Astrocyte (in vitro differentiated cells and primary cell): ENCODE measurements at regions not wholly inside any gene's neighbourhood (a gene's known extent, or its start where the extent isn't known, plus 50 kb on each side); places are given as distances from the start of the nearest gene placed in this dataset.
A peak's percentile ranks its signal among the peaks of the same experiment; 100 is the strongest.

Experiments used
- DNase-seq: peaks from one replicate; pipeline ENCODE4 v3.0.0-alpha.2; 2010; ENCODE audit warnings: low read depth
- FAIRE-seq: peaks from 2 replicates; lab custom pipeline; 2011; peaks lifted over from hg19 to GRCh38; lab: Jason Lieb, UNC
- H2AFZ ChIP-seq: 2 replicates; pipeline ENCODE4 v1.6.0; 2012; ENCODE audit warnings: low read depth, low read length, inconsistent platforms
- H3K27ac ChIP-seq: 2 replicates; pipeline ENCODE4 v1.5.1; 2011; ENCODE audit warnings: low read depth, low read length, inconsistent platforms
- H3K27me3 ChIP-seq: 2 replicates; pipeline ENCODE4 v1.6.0; 2011; ENCODE audit warnings: low read length, inconsistent platforms; ENCODE audit not compliant: insufficient read depth
- H3K36me3 ChIP-seq: 2 replicates; pipeline ENCODE4 v1.5.1; 2011; ENCODE audit warnings: low read length, inconsistent platforms; ENCODE audit not compliant: insufficient read depth
- H3K4me1 ChIP-seq: 2 replicates; pipeline ENCODE4 v1.5.1; 2011; ENCODE audit warnings: low read length, inconsistent platforms; ENCODE audit not compliant: insufficient read depth
- H3K4me2 ChIP-seq: 2 replicates; pipeline ENCODE4 v1.6.0; 2012; ENCODE audit warnings: low read length, inconsistent platforms
- H3K4me3 ChIP-seq: 2 replicates; pipeline ENCODE4 v1.5.1; 2011; ENCODE audit warnings: low read depth, mild to moderate bottlenecking, low read length, inconsistent platforms; ENCODE audit not compliant: insufficient read depth
- H3K79me2 ChIP-seq: 2 replicates; pipeline ENCODE4 v1.6.0; 2012; ENCODE audit warnings: mild to moderate bottlenecking, low read length, inconsistent platforms; ENCODE audit not compliant: insufficient read depth
- H3K9ac ChIP-seq: 2 replicates; pipeline ENCODE4 v1.6.0; 2012; ENCODE audit warnings: mild to moderate bottlenecking, low read length, inconsistent platforms
- H3K9me3 ChIP-seq: 2 replicates; pipeline ENCODE4 v1.5.1; 2012; ENCODE audit warnings: low read depth, mild to moderate bottlenecking, low read length, inconsistent platforms; ENCODE audit not compliant: insufficient read depth
- H4K20me1 ChIP-seq: 2 replicates; pipeline ENCODE4 v1.6.0; 2012; ENCODE audit warnings: low read length, inconsistent platforms; ENCODE audit not compliant: insufficient read depth
- H3K27ac Mint-ChIP-seq: one replicate; pipeline ENCODE4 v1.8.0; 2021; ENCODE audit warnings: mild to moderate bottlenecking, mixed read lengths; ENCODE audit not compliant: unreplicated experiment
- H3K27me3 Mint-ChIP-seq: one replicate; pipeline ENCODE4 v1.8.0; 2021; ENCODE audit warnings: low read depth, mixed read lengths; ENCODE audit not compliant: unreplicated experiment
- H3K36me3 Mint-ChIP-seq: one replicate; pipeline ENCODE4 v1.8.0; 2021; ENCODE audit warnings: low read depth, mixed read lengths; ENCODE audit not compliant: unreplicated experiment
- H3K4me1 Mint-ChIP-seq: one replicate; pipeline ENCODE4 v1.8.0; 2021; ENCODE audit warnings: low read depth, mixed read lengths; ENCODE audit not compliant: unreplicated experiment
- H3K4me3 Mint-ChIP-seq: one replicate; pipeline ENCODE4 v1.8.0; 2021; ENCODE audit warnings: mild to moderate bottlenecking, moderate library complexity, mixed read lengths; ENCODE audit not compliant: unreplicated experiment
- H3K9me3 Mint-ChIP-seq: one replicate; pipeline ENCODE4 v1.8.0; 2021; ENCODE audit warnings: mild to moderate bottlenecking, mixed read lengths; ENCODE audit not compliant: unreplicated experiment
- CTCF ChIP-seq: IDR thresholded peaks from 2 replicates; pipeline ENCODE4 v1.5.1; 2011; ENCODE audit warnings: low read depth, mild to moderate bottlenecking, inconsistent platforms, low read length, moderate library complexity; ENCODE audit not compliant: insufficient read depth
- EZH2 ChIP-seq: IDR thresholded peaks from 2 replicates; pipeline ENCODE4 v1.6.1; 2012; ENCODE audit warnings: mild to moderate bottlenecking, low read length, inconsistent platforms; ENCODE audit not compliant: insufficient read depth

GRCh38 chr13:89181041-89181440, 1509.9 kb downstream of the SLITRK5 start:
- H3K27me3 ChIP-seq: no peaks in the 10 kb centered on the region
- no peak for FAIRE-seq
- H3K79me2 ChIP-seq: no peaks in the 10 kb centered on the region
- H4K20me1 ChIP-seq: no peaks in the 10 kb centered on the region
- no peak overlapping the region for H2AFZ ChIP-seq
- no peak overlapping the region for H3K9ac ChIP-seq
- no peak for DNase-seq
- Mint-ChIP-seq H3K27ac (no peak overlapping the region), H3K36me3 (no peaks in the 10 kb centered on the region), H3K4me1 (no peaks in the 10 kb centered on the region), H3K27me3 (no peaks in the 10 kb centered on the region), H3K4me3 (no peak overlapping the region), H3K9me3 (peaks cover 9% of the 10 kb centered on the region)
- H3K4me3 ChIP-seq: no peak overlapping the region
- TF ChIP-seq CTCF: no peak
- TF ChIP-seq EZH2: no peak
- H3K36me3 ChIP-seq: no peaks in the 10 kb centered on the region
- H3K4me2 ChIP-seq: no peak overlapping the region
- no peak overlapping the region for H3K27ac ChIP-seq
- H3K4me1 ChIP-seq: no peaks in the 10 kb centered on the region
- H3K9me3 ChIP-seq: peaks cover 5% of the 10 kb centered on the region

DNA sequence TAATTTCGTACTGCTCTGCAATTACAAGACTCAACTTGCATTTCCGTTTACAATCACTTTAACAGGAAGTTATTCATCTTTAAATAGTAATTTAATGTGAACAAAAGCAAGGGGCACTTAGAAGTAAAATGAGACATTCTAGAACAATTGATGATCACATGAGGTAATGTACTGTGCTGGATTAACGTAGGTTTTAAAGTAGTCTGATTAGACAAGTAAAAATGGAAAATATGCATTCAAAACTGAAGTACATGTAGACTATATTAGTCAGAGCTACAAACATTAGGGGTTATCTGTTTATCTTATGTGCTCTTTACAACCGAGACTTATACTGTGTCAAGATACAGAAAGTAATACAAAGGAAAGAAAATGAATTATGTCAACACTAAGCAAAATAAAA, 1528.0 kb downstream of the SLITRK5 start:
- no peaks in the 10 kb centered on the region for H3K36me3 Mint-ChIP-seq
- no peaks in the 10 kb centered on the region for H3K27me3 Mint-ChIP-seq
- no peaks in the 10 kb centered on the region for H3K9me3 ChIP-seq
- H3K27me3 ChIP-seq: no peaks in the 10 kb centered on the region
- no peaks in the 10 kb centered on the region for H3K4me1 Mint-ChIP-seq
- H3K9me3 Mint-ChIP-seq: no peaks in the 10 kb centered on the region
- DNase-seq: peak; percentile 50
- TF ChIP-seq CTCF (no peak), EZH2 (no peak)
- no peak overlapping the region for H3K4me2 ChIP-seq
- no peak for FAIRE-seq
- H4K20me1 ChIP-seq: no peaks in the 10 kb centered on the region
- H3K4me3 ChIP-seq: no peak overlapping the region
- H3K79me2 ChIP-seq: no peaks in the 10 kb centered on the region
- H3K27ac ChIP-seq: no peak overlapping the region
- no peaks in the 10 kb centered on the region for H3K36me3 ChIP-seq
- H3K4me1 ChIP-seq: no peaks in the 10 kb centered on the region
- no peak overlapping the region for H3K27ac Mint-ChIP-seq
- no peak overlapping the region for H3K9ac ChIP-seq
- H2AFZ ChIP-seq: no peak overlapping the region
- H3K4me3 Mint-ChIP-seq: no peak overlapping the region

- no peaks in the 10 kb centered on the region for H3K9me3 Mint-ChIP-seq
- H3K36me3 ChIP-seq: no peaks in the 10 kb centered on the region
- no peak overlapping the region for H3K4me3 Mint-ChIP-seq
- H3K79me2 ChIP-seq: no peaks in the 10 kb centered on the region
- no peaks in the 10 kb centered on the region for H3K36me3 Mint-ChIP-seq
- FAIRE-seq (no peak), DNase-seq (no peak)
- no peaks in the 10 kb centered on the region for H3K27me3 Mint-ChIP-seq
- no peaks in the 10 kb centered on the region for H3K4me1 Mint-ChIP-seq
- no peaks in the 10 kb centered on the region for H3K9me3 ChIP-seq
- TF ChIP-seq EZH2: no peak
- no peak for TF ChIP-seq CTCF
- no peak overlapping the region for H2AFZ ChIP-seq
- H3K27ac ChIP-seq: no peak overlapping the region
- no peaks in the 10 kb centered on the region for H3K4me1 ChIP-seq
- no peaks in the 10 kb centered on the region for H4K20me1 ChIP-seq
- H3K4me3 ChIP-seq: no peak overlapping the region
- no peak overlapping the region for H3K9ac ChIP-seq
- no peak overlapping the region for H3K4me2 ChIP-seq
- H3K27me3 ChIP-seq: no peaks in the 10 kb centered on the region
- no peak overlapping the region for H3K27ac Mint-ChIP-seq
Measured at GRCh38 chr13:89204435-89204834, 1533.3 kb downstream of the SLITRK5 start.
